Activated naive CD4-positive, alpha-beta T cell treated with Interleukin-2 at 50 U/mL for 16 hours (primary cell): ENCODE measurements at regions not wholly inside any gene's neighbourhood (a gene's known extent, or its start where the extent isn't known, plus 50 kb on each side); places are given as distances from the start of the nearest gene placed in this dataset.
"Not testable (repeated sequence)": the region's sequence is repeated elsewhere in the genome, so short reads cannot be mapped to it uniquely, and the experiment has no call there.

ENCODE experiments used
- DNase-seq: peaks from one replicate; pipeline ENCODE4 v3.0.0-alpha.2; 2020

DNA sequence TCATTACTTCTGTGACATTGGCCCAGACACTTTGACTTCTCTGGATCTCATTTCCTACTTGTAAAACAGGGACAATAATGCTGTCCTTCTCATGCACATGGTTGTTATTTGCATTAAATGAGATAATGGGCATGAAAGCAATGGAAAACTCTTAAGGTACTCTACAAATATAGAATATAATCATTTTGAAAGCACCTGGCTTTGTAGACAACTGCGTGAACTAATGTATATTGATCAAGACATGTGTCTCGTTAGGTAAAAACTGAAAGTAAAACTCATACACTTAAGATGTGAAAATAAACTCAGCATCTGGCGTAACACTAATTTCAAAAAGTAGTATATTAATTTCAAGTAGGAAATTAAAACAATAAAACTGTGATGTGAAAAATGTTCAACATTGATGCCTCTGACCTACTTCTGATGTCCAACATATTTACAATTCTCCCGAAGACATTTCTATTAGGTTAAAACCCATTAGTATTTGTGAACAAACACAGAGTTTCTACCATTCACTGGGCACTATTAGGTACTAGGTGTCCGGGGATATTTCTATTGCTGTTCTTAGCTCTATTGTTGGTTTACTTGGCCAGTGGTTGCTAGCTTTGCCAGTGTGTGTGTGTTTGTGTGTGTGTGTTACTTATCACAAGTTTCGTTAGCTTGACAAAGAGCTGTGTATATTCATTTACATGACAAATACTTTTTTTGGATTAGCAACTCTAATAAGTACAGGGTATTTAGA is 220.5 kb downstream of the KCNRG start:
- no peak for DNase-seq

- peak; percentile 45 for DNase-seq
Observed at GRCh38 chr13:50236898-50237318, 221.7 kb downstream of the KCNRG start.

DNA sequence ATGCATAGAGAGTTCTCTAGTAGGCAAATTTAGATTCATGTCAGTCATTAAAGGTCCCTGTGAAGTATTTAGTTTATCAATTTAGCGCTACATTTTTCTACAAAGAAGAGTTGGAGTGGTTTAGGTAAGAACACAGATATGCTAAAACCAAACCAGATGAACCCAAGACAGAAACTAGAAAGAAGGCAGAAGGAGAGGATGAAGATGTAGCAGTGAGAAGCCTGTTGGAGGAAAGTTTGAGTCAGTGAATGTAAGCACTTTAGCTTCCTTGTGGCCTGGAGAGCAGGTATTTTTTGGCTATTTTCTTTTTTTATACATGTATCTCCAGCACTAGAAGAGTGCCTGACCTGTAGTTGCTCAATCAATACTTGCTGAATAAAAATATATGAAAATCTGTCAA is 223.7 kb downstream of the KCNRG start:
- no peak for DNase-seq

DNA sequence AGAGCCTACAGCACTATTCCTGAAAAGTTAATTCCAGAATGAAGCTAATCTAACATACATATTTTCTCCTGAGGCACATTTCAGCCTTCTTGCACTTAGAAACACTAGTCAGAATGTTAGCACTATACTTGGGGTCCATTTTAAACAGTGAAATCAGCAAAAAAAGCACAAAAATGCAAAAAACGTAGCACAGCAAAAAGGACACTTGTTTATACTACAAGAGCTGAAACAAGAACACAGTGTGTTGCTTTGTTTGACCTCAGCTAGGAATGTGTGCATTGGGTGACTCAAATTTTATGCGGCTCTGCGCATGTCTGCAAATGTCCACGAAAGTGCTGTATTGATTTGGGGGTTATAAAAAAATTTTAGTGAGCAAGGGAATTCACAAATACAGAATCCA is 226.2 kb downstream of the KCNRG start:
- no peak for DNase-seq

DNA sequence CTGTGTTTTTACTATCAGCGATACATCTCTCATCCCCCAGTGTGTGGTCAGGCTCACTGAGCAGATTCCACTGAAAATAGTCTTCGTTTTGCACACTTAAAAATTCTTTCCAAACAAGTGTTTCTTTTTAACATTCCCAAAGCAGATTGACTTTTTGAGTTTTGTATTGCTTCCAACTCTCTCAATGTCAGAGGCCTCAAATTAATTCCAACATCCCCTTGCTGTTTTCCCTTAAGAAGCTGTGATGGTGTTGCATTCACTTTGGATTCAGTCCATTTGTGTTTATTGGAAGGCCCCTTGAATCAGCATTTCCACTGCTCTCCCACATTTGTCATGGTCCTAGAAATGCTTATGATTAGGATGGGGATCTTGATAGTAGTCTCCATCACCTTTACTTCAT is 228.7 kb downstream of the KCNRG start:
- no peak for DNase-seq

DNA sequence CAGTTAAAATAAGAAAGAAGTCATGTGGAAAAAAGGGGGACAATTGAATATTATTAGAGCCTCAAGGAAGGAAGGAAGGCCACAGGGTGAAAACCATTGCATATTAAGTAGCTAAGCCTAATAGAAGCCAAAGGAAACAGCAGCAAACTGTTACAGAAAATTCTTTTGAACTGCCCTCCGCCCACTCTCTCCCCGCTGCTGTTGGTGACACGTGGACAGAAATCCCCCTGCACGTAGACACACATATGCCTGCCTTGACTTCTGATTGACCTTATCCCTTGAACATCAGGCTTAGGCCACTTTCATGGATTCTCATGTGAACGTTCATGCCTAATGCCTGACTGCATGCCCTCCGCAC is 229.1 kb downstream of the KCNRG start:
- no peak for DNase-seq

GRCh38 chr13:50244713-50245574 is 229.7 kb downstream of the KCNRG start:
- DNase-seq: peak; percentile 69

- no peak for DNase-seq
Observed at GRCh38 chr13:50247223-50247622, 232.0 kb downstream of the KCNRG start.

DNA sequence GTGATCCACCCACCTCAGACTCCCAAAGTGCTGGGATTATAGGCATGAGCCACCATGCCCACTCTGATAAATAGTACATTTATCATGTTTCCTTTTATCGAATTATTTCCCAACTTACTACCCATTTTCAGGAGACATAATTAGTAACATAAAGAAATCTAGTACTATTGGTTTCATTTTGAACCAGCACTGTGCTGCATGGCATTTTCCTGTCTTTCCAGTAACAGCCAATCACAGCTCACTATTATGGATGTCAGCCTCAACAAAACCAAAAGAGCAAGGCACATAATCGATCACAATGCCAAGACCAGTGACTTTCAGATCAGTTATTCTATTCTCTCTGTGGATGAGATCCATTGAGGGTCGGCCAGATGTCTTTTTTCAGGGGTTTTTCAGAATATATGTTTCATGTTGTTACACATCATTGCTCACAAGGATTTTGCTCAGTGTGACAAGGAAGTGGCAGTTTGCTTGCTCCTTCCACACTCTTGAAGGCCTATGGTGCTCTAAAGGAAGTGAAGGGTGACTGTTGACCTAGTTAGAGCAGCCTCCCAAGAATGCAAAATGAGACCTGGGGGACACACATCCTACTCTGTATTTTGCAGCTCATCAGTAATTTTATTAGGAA is 233.4 kb downstream of the KCNRG start:
- DNase-seq: no peak

GRCh38 chr13:50249144-50249521 is 233.9 kb downstream of the KCNRG start:
- DNase-seq: no peak

DNA sequence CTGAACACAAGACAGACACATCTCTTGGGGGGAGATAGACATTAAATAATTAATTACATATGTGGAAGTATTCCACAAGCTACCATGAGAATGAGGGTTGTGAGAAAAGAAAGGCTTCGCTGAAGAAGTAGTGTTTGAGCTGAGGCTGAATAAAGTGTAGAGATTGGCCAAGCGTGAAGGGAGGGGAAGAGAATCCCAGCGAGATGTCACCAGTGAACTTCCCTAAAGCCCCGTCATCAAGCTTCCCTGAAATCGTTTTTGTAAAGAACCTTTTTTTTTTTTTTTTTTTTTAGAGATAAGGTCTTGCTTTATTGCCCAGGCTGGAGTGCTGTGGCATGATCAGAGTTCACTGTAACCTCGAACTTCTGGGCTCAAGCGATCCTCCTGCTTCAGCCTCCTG is 235.2 kb downstream of the KCNRG start:
- no peak for DNase-seq

DNA sequence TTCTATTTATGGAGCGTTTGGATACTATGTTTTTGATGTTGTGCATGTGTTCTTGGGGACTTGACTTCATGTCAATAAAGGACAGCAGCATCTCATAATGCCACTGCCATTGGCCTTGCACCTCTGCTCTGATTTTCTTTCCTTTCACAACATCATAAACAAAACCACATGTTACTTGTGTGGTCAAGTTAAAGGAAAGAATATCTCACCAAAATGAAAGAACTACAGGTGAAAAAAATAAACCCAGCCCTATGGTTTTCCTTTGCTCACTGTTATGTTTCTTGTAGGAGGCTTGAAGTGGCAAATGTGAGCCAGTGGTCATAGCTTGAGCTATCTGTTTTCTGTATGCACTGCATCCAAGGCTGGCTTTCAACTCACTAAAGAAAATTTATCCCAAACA is 240.4 kb downstream of the KCNRG start:
- no peak for DNase-seq

- not testable (repeated sequence) for DNase-seq
Observed at GRCh38 chr13:50256536-50257321, 241.5 kb downstream of the KCNRG start.

GRCh38 chr13:50257646-50258045 is 242.4 kb downstream of the KCNRG start:
- DNase-seq: peak; percentile 39

DNA sequence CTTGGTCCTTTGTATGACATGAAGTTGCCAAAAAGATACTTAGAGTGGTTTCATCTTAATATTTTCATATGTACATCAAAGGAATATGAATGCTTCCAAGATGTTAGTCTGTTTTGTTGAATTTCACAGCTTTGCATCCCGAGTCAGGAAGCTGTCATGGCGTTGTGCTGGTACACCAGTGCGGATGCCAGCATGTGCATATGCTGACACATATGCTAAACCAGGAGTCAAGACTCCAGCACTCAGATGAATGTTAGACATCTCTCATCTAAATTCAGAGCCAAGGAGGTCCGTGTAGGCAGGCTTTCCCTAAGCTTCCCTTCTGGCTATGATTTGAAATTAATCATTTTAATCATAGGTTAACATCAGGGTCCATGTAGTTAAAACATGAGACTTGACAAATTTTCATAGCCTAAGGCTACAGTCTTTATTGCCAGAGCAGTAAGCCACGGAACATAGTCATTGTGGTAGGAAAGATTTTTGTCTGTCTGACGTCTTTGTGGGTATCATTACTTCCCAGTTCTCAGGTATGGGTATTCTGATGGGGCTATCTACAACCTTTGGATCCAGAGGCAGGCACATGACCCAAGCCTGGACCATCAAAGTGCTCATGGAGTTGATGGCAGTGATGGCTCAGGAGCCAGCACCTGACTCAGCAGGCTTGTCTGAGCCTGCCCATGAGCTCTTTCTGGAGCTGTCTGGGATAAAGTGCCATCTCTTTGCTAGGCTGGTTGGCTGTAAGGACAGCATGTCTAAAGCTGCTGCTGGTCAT is 246.1 kb downstream of the KCNRG start:
- DNase-seq: no peak

- no peak for DNase-seq
Observed at GRCh38 chr13:50267066-50267465, 251.8 kb downstream of the KCNRG start.

- DNase-seq: no peak
Observed at GRCh38 chr13:50267917-50268316, 252.7 kb downstream of the KCNRG start.

DNA sequence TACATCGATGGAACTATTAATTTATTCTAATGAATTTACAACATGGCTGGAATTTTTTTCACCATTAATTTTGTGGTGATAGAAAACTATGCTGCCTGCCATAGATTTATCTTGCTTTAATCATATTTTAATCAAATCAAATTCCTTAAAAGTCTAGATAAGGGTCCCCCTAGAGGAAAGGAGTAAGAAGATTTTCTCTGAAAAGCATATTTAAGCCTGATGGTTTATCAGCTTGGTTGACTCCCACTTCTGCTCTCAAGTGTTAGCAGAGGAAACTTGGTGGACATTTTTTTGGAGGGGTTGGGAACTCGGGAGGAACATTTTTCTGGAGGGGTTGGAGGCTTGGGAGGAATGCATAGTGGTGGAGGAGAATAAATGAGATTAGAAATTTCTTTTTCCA is 253.3 kb downstream of the KCNRG start:
- DNase-seq: no peak

GRCh38 chr13:50274181-50274580 is 258.9 kb downstream of the KCNRG start:
- DNase-seq: no peak

DNA sequence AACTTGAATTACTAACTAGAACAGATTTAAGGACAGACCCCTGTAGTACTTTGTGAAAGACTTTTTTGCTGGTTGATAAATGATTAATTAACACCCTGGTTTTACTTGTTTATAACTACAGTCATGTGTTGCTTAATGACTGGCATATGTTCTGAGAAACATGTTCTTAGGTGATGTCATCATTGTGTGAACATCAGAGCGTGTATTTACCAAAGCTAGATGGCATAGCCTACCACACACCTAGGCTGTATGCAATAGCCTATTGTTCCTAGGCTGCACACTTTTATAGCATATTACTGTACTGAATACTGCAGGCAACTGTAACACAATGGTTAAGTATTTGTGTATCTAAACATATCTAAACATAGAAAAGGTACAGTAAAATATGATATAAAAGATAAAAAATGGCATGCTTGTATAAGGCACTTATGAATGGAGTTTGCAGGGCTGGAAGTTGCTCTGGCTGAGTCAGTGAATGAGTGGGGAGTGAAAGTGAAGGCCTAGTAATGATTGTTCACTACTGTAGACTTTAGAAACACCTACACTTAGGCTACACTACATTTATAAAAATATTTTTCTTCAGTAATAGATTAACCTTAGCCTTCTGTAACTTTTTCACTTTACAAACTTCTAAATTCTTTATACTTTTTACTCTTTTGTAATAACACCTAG is 260.3 kb downstream of the KCNRG start:
- DNase-seq: peak; percentile 18

DNA sequence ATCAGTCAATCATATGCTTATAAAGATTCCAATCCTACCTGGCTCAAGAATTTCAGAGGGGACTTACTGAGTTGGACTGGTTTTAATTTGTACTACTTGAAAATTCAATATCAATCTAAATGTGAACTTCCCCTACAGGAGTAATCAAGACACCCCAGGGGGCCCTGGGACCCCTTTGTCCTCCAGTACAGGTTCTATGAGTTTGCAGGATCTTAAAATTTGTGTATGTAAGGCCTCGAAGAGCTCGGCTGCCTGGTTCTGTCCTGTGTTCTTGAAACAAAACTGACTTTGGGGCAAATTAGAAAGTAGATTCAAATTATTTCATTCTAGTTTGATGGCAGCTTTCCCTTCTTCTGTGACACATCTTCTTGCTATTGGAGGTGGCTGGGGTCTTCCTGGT is 261.3 kb downstream of the KCNRG start:
- DNase-seq: no peak

GRCh38 chr13:50277127-50277526 is 261.9 kb downstream of the KCNRG start:
- DNase-seq: no peak
